Endothelial cell of umbilical vein (primary cell): ENCODE measurements at regions not wholly inside any gene's neighbourhood (a gene's known extent, or its start where the extent isn't known, plus 50 kb on each side); places are given as distances from the start of the nearest gene placed in this dataset.

Source experiments
- BruUV-seq: library from RNA; stranded (reverse); fragments of 400-500 nt; replicated peaks from 2 replicates; lab custom pipeline; 2021; lab: Mats Ljungman, UMichigan
- CTCF ChIA-PET: fragments of 300-600, 350-600 bp; sonication (Branson Sonifier 250); formaldehyde crosslinking; loops from one replicate; lab custom pipeline; 2021; ENCODE audit warnings: antibody characterized with exemption, inconsistent platforms; lab: Charles Lee
- POLR2A ChIA-PET: fragments of 300-600, 350-600 bp; sonication (Branson Sonifier 250); formaldehyde crosslinking; loops from one replicate; lab custom pipeline; 2021; ENCODE audit warnings: antibody characterized with exemption, inconsistent platforms; lab: Charles Lee
- DNase-seq: peaks from one replicate; pipeline ENCODE4 v3.0.0-alpha.2; 2011; ENCODE audit warnings: low read depth, low spot score
- FAIRE-seq: peaks from 2 replicates; lab custom pipeline; 2011; peaks lifted over from hg19 to GRCh38; lab: Jason Lieb, UNC
- H2AFZ ChIP-seq: 2 replicates; pipeline ENCODE4 v1.6.0; 2012; ENCODE audit warnings: low read depth, low read length, control low read depth, inconsistent platforms
- H3K27ac ChIP-seq: 2 replicates; pipeline ENCODE4 v1.5.1; 2011; ENCODE audit warnings: low read depth, mild to moderate bottlenecking, control low read depth, low read length, moderate library complexity; ENCODE audit not compliant: insufficient read depth
- H3K27me3 ChIP-seq, 2 experiments: 2 replicates each; pipeline versions ENCODE4 v1.6.0 to v1.6.1; 2011; ENCODE audit warnings: low read length in 2 of 2, mixed read lengths in 1 of 2; ENCODE audit not compliant: control insufficient read depth in 2 of 2, insufficient read depth in 2 of 2
- H3K36me3 ChIP-seq, 2 experiments: 2 replicates in 1 of 2; 3 replicates in 1 of 2; pipeline ENCODE4 v1.5.1; 2011; ENCODE audit warnings: low read length in 2 of 2, mild to moderate bottlenecking in 1 of 2, moderate library complexity in 1 of 2; ENCODE audit not compliant: control insufficient read depth in 2 of 2, insufficient read depth in 2 of 2; ENCODE audit errors: extremely low read depth in 1 of 2
- H3K4me1 ChIP-seq: 3 replicates; pipeline ENCODE4 v1.5.1; 2011; ENCODE audit warnings: mild to moderate bottlenecking, low read length; ENCODE audit not compliant: control insufficient read depth, insufficient read depth; ENCODE audit errors: extremely low read depth
- H3K4me2 ChIP-seq: 2 replicates; pipeline ENCODE4 v1.6.1; 2011; ENCODE audit warnings: low read length, control low read depth, mixed read lengths; ENCODE audit not compliant: insufficient read depth
- H3K4me3 ChIP-seq, 3 experiments: fragments of 200-600 bp in 1 of 3; sonication (generic), shearing (Covaris generic) in 1 of 3; replicated peaks in 1 of 3; 2 replicates each; pipeline ENCODE4 v1.5.1; 2011 to 2016; ENCODE audit warnings: control low read depth in 3 of 3, low read length in 3 of 3, mild to moderate bottlenecking in 2 of 3, inconsistent platforms in 1 of 3, low read depth in 1 of 3, moderate library complexity in 1 of 3; ENCODE audit not compliant: insufficient read depth in 1 of 3
- H3K79me2 ChIP-seq: 2 replicates; pipeline ENCODE4 v1.6.0; 2012; ENCODE audit warnings: low read length, inconsistent platforms; ENCODE audit not compliant: control insufficient read depth, insufficient read depth
- H3K9ac ChIP-seq: replicated peaks from 2 replicates; pipeline ENCODE3; 2011; ENCODE audit warnings: low read length, control low read depth; ENCODE audit not compliant: insufficient read depth; ENCODE audit errors: extremely low read depth
- H3K9me1 ChIP-seq: replicated peaks from 3 replicates; pipeline ENCODE4 v1.6.0; 2011; ENCODE audit warnings: mild to moderate bottlenecking, low read length; ENCODE audit not compliant: control insufficient read depth, insufficient read depth; ENCODE audit errors: extremely low read depth
- H3K9me3 ChIP-seq: replicated peaks from 2 replicates; pipeline ENCODE4 v1.5.1; 2012; ENCODE audit warnings: low read length, inconsistent platforms; ENCODE audit not compliant: control insufficient read depth, insufficient read depth
- H4K20me1 ChIP-seq: replicated peaks from 2 replicates; pipeline ENCODE3; 2011; ENCODE audit warnings: mild to moderate bottlenecking, low read length; ENCODE audit not compliant: control insufficient read depth, insufficient read depth; ENCODE audit errors: extremely low read depth
- EZH2 ChIP-seq: IDR thresholded peaks from 2 replicates; pipeline ENCODE4 v1.6.1; 2012; ENCODE audit warnings: borderline replicate concordance, low read depth, mild to moderate bottlenecking, moderate library complexity, low read length, inconsistent platforms; ENCODE audit not compliant: severe bottlenecking
- FOS ChIP-seq: IDR thresholded peaks from 2 replicates; pipeline ENCODE4 v1.6.1; 2011; ENCODE audit warnings: mild to moderate bottlenecking, low read length, moderate library complexity, borderline replicate concordance; ENCODE audit not compliant: insufficient read depth
- GATA2 ChIP-seq: IDR thresholded peaks from 2 replicates; pipeline ENCODE4 v1.7.0; 2011; ENCODE audit warnings: low read depth, mild to moderate bottlenecking, moderate library complexity, mixed read lengths, low read length; ENCODE audit not compliant: insufficient read length, insufficient read depth
- JUN ChIP-seq: IDR thresholded peaks from 2 replicates; pipeline ENCODE4 v1.6.1; 2011; ENCODE audit warnings: borderline replicate concordance, low read depth; ENCODE audit not compliant: insufficient read length, insufficient read depth
- MAX ChIP-seq: IDR thresholded peaks from 2 replicates; pipeline ENCODE4 v1.6.1; 2011; ENCODE audit not compliant: insufficient read depth, insufficient read length
- MYC ChIP-seq: IDR thresholded peaks from one replicate; pipeline ENCODE4 v1.6.1; 2011; ENCODE audit warnings: mild to moderate bottlenecking, low read depth, low read length
- POLR2A ChIP-seq: IDR thresholded peaks from 2 replicates; pipeline ENCODE4 v1.6.1; 2012; ENCODE audit warnings: low read depth, mild to moderate bottlenecking, control low read depth, low read length
- POLR2AphosphoS5 ChIP-seq: IDR thresholded peaks from 2 replicates; pipeline ENCODE4 v1.6.1; 2012; ENCODE audit warnings: low read depth, mild to moderate bottlenecking, control low read depth, low read length, moderate library complexity; ENCODE audit not compliant: insufficient read depth
- dilution Hi-C: fragments of 300-500 bp; cut with MboI; formaldehyde crosslinking; loops from one replicate; pipeline ENCODE4 v1.15.0; 2019; ENCODE audit warnings: low sequenced_read_pairs; ENCODE audit not compliant: extremely low pct_ligation_motif_present
- intact Hi-C: fragments of 100-400 bp; cut with micrococcal nuclease; formaldehyde crosslinking; loops from one replicate; pipeline ENCODE4 v1.10.0; 2022
- TF ChIP-seq, protein P1 (sequence below), 2 donors: IDR thresholded peaks; 1 replicate in 1 of 2; 2 replicates in 1 of 2; pipeline ENCODE4 v1.5.1; 2011; ENCODE audit warnings: low read length in 2 of 2, mild to moderate bottlenecking in 2 of 2, moderate library complexity in 2 of 2, control low read depth in 1 of 2, inconsistent platforms in 1 of 2, low read depth in 1 of 2; ENCODE audit not compliant: insufficient read depth in 1 of 2; ENCODE audit errors: extremely low read depth in 1 of 2

DNA sequence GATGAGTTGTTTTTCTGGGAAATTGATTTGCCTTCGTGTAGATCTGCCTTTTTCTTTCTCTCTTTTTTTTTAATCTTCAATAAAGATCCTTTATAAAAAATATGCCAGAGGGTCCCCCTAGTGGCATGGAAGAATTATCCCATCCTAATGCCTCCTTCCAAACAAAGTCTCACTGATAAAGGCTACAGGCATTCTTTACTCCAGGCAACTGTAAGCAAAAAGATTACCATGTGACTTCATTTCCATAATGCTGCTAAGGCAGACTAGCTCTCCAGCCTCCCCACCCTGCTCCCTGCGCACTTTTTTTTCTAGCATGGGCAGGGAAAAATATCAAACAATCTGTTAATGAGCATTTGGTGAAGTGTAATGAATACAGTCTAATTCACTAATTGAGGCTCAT is 220.2 kb upstream of the CDH8 start:
- H2AFZ ChIP-seq, result no peak overlapping the region
- no peaks in the 10 kb centered on the region for H3K36me3 ChIP-seq
- H3K27ac ChIP-seq, result no peak overlapping the region
- dilution Hi-C loops, result no loop called here
- no peak for DNase-seq
- H3K9ac ChIP-seq, result no peak overlapping the region
- no peak overlapping the region for H3K4me3 ChIP-seq
- H3K9me1 ChIP-seq, result no peaks in the 10 kb centered on the region
- no peak for TF ChIP-seq JUN
- TF ChIP-seq FOS, result no peak
- TF ChIP-seq POLR2A, result no peak
- H3K4me2 ChIP-seq, result no peak overlapping the region
- no peaks in the 10 kb centered on the region for H3K27me3 ChIP-seq
- no peaks in the 10 kb centered on the region for H3K79me2 ChIP-seq
- no TSS peak for BruUV-seq
- H3K4me1 ChIP-seq, result no peaks in the 10 kb centered on the region
- intact Hi-C loops, result no loop called here
- no peaks in the 10 kb centered on the region for H3K9me3 ChIP-seq
- FAIRE-seq, result no peak
- no peaks in the 10 kb centered on the region for H4K20me1 ChIP-seq
- CTCF ChIA-PET, result no interaction called here
- POLR2A ChIA-PET, result no interaction called here

GRCh38 chr16:62254847-62255246 is 218.6 kb upstream of the CDH8 start:
- dilution Hi-C loops, result no loop called here
- Histone ChIP-seq H3K9ac (no peak overlapping the region), H3K9me3 (no peaks in the 10 kb centered on the region), H2AFZ (no peak overlapping the region), H4K20me1 (no peaks in the 10 kb centered on the region), H3K36me3 (no peaks in the 10 kb centered on the region), H3K27ac (no peak overlapping the region), H3K4me3 (no peak overlapping the region), H3K79me2 (no peaks in the 10 kb centered on the region), H3K4me1 (no peaks in the 10 kb centered on the region), H3K4me2 (no peak overlapping the region), H3K9me1 (no peaks in the 10 kb centered on the region), H3K27me3 (no peaks in the 10 kb centered on the region)
- no TSS peak for BruUV-seq
- intact Hi-C loops, result no loop called here
- CTCF ChIA-PET, result no interaction called here
- DNase-seq (no peak), FAIRE-seq (no peak)
- no peak for TF ChIP-seq FOS
- TF ChIP-seq POLR2A, result no peak
- no peak for TF ChIP-seq POLR2AphosphoS5
- no peak for TF ChIP-seq MYC
- TF ChIP-seq JUN, result no peak
- TF ChIP-seq GATA2, result no peak
- TF ChIP-seq, protein P1, sequence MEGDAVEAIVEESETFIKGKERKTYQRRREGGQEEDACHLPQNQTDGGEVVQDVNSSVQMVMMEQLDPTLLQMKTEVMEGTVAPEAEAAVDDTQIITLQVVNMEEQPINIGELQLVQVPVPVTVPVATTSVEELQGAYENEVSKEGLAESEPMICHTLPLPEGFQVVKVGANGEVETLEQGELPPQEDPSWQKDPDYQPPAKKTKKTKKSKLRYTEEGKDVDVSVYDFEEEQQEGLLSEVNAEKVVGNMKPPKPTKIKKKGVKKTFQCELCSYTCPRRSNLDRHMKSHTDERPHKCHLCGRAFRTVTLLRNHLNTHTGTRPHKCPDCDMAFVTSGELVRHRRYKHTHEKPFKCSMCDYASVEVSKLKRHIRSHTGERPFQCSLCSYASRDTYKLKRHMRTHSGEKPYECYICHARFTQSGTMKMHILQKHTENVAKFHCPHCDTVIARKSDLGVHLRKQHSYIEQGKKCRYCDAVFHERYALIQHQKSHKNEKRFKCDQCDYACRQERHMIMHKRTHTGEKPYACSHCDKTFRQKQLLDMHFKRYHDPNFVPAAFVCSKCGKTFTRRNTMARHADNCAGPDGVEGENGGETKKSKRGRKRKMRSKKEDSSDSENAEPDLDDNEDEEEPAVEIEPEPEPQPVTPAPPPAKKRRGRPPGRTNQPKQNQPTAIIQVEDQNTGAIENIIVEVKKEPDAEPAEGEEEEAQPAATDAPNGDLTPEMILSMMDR (IDR thresholded peaks at IDR 0.05; ENCODE audit: extremely low read depth in 1 of 2, insufficient read depth in 1 of 2, low read depth in 1 of 2, low read length in 2 of 2), result no peak
- TF ChIP-seq MAX, result no peak
- no peak for TF ChIP-seq EZH2
- POLR2A ChIA-PET, result no interaction called here
